GM12873 (cell line): ENCODE measurements at regions not wholly inside any gene's neighbourhood (a gene's known extent, or its start where the extent isn't known, plus 50 kb on each side); places are given as distances from the start of the nearest gene placed in this dataset.

ENCODE experiments used
- CTCF ChIP-seq: IDR thresholded peaks from 2 replicates; pipeline ENCODE4 v1.5.1; 2012; ENCODE audit warnings: low read depth, mild to moderate bottlenecking, moderate library complexity, low read length, control low read depth; ENCODE audit not compliant: insufficient read depth; ENCODE audit errors: missing control alignments

GRCh38 chr13:42418184-42418583, 146.2 kb downstream of the AKAP11 start:
- TF ChIP-seq CTCF, result no peak

- TF ChIP-seq CTCF, result no peak
Observed at GRCh38 chr13:42420304-42420703, 148.4 kb downstream of the AKAP11 start.

- no peak for TF ChIP-seq CTCF
Observed at GRCh38 chr13:42422681-42423080, 150.7 kb downstream of the AKAP11 start.

GRCh38 chr13:42424182-42424581, 149.8 kb upstream of the TNFSF11 start:
- no peak for TF ChIP-seq CTCF

- no peak for TF ChIP-seq CTCF
Observed at GRCh38 chr13:42445354-42445753, 128.6 kb upstream of the TNFSF11 start.

GRCh38 chr13:42453091-42453645, 120.8 kb upstream of the TNFSF11 start:
- no peak for TF ChIP-seq CTCF

- TF ChIP-seq CTCF, result no peak
Observed at GRCh38 chr13:42454749-42455148, 119.2 kb upstream of the TNFSF11 start.

GRCh38 chr13:42458193-42458592, 115.8 kb upstream of the TNFSF11 start:
- no peak for TF ChIP-seq CTCF
